A549 (cell line): ENCODE measurements at regions not wholly inside any gene's neighbourhood (a gene's known extent, or its start where the extent isn't known, plus 50 kb on each side); places are given as distances from the start of the nearest gene placed in this dataset.

Experiments used
- ATAC-seq, 2 experiments: fragments of 200-7000 bp in 1 of 2; fragments of >200 bp in 1 of 2; cut with Nextera tagmentation in 1 of 2; cut with Tn5 transposase in 1 of 2; 3 replicates each; pipeline versions ENCODE4 v1.8.0 to v1.9.1; 2018 to 2020; ENCODE audit warnings: mild to moderate bottlenecking in 1 of 2, moderate library complexity in 1 of 2
- CTCF ChIA-PET: fragments of 300-600 bp; sonication (Branson Sonifier 250); formaldehyde crosslinking; extraction: SDS; loops from one replicate; lab custom pipeline; 2021; ENCODE audit warnings: antibody characterized with exemption, inconsistent platforms; lab: Yijun Ruan, JAX
- POLR2A ChIA-PET: fragments of 350-600 bp; formaldehyde crosslinking; extraction: SDS; loops from one replicate; lab custom pipeline; 2021; ENCODE audit warnings: antibody characterized with exemption, inconsistent platforms; lab: Yijun Ruan, JAX
- DNase-seq, 2 experiments: peaks; one replicate each; pipeline versions ENCODE4 v3.0.0 to v3.0.0-alpha.2; 2011 to 2016; ENCODE audit warnings: low read depth in 1 of 2, low spot score in 1 of 2
- FAIRE-seq: peaks from 2 replicates; lab custom pipeline; 2011; peaks lifted over from hg19 to GRCh38; lab: Jason Lieb, UNC
- H3K27ac ChIP-seq, 2 experiments: fragments of >200 bp; sonication (Bioruptor Twin); formaldehyde crosslinking; 3 replicates each; pipeline ENCODE4 v1.5.1; 2016 to 2017
- H3K4me1 ChIP-seq: fragments of >200 bp; sonication (Bioruptor Twin); formaldehyde crosslinking; 3 replicates; pipeline ENCODE4 v1.6.1; 2016
- H3K4me2 ChIP-seq: fragments of >200 bp; sonication (Bioruptor Twin); formaldehyde crosslinking; 3 replicates; pipeline ENCODE4 v1.6.1; 2016
- H3K4me3 ChIP-seq: fragments of >200 bp; sonication (Bioruptor Twin); formaldehyde crosslinking; 3 replicates; pipeline ENCODE4 v1.5.1; 2016
- H3K9me3 ChIP-seq: fragments of >200 bp; sonication (Bioruptor Twin); formaldehyde crosslinking; 3 replicates; pipeline ENCODE4 v1.6.1; 2016
- EP300 ChIP-seq, 2 experiments: fragments of >200 bp; sonication (Bioruptor Twin); formaldehyde crosslinking; IDR thresholded peaks; 2 replicates in 1 of 2; 3 replicates in 1 of 2; pipeline ENCODE4 v1.6.1; 2016 to 2017
- ESRRA ChIP-seq: fragments of 150-350 bp; IDR thresholded peaks from 2 replicates; pipeline ENCODE4 v1.6.1; 2014; ENCODE audit warnings: mild to moderate bottlenecking, low read length, borderline replicate concordance
- FOSB ChIP-seq: fragments of 250-450 bp; sonication (Bioruptor Pico); IDR thresholded peaks from 2 replicates; pipeline ENCODE4 v1.5.0; 2020; ENCODE audit warnings: mild to moderate bottlenecking, moderate library complexity
- FOSL2 ChIP-seq, 2 experiments: fragments of 450-650 bp in 1 of 2; fragments of >200 bp in 1 of 2; sonication (Bioruptor Twin) in 1 of 2; formaldehyde crosslinking; IDR thresholded peaks; 2 replicates each; pipeline versions ENCODE4 v1.5.0 to v1.6.1; 2016 to 2020; ENCODE audit warnings: mild to moderate bottlenecking in 1 of 2, moderate library complexity in 1 of 2
- GATA3 ChIP-seq: IDR thresholded peaks from 2 replicates; pipeline ENCODE4 v1.6.1; 2012; ENCODE audit warnings: borderline replicate concordance
- HDAC2 ChIP-seq: fragments of 200-600 bp; sonication (generic); IDR thresholded peaks from 2 replicates; pipeline ENCODE4 v1.6.1; 2016
- HOXA7 ChIP-seq: fragments of 250-450 bp; sonication (Bioruptor Pico); IDR thresholded peaks from 2 replicates; pipeline ENCODE4 v1.5.0; 2020; ENCODE audit warnings: mild to moderate bottlenecking, moderate library complexity
- HOXB13 ChIP-seq: fragments of 250-450 bp; sonication (Bioruptor Pico); IDR thresholded peaks from 2 replicates; pipeline ENCODE4 v1.5.0; 2020; ENCODE audit warnings: low read depth, mild to moderate bottlenecking, moderate library complexity
- JUNB ChIP-seq: fragments of >200 bp; sonication (Bioruptor Twin); formaldehyde crosslinking; IDR thresholded peaks from 2 replicates; pipeline ENCODE4 v1.6.1; 2016
- KDM1A ChIP-seq: fragments of 200-600 bp; sonication (generic); IDR thresholded peaks from 2 replicates; pipeline ENCODE4 v1.6.1; 2016; ENCODE audit warnings: low read depth, mild to moderate bottlenecking
- MAFK ChIP-seq: fragments of 450-650 bp; IDR thresholded peaks from 2 replicates; pipeline ENCODE4 v1.6.1; 2014; ENCODE audit not compliant: partially characterized antibody
- NR3C1 ChIP-seq: fragments of >200 bp; sonication (Bioruptor Twin); formaldehyde crosslinking; IDR thresholded peaks from 3 replicates; pipeline ENCODE4 v1.6.1; 2017
- PHF8 ChIP-seq: fragments of 200-600 bp; sonication (generic); IDR thresholded peaks from 2 replicates; pipeline ENCODE4 v1.6.1; 2016; ENCODE audit warnings: low read depth, mild to moderate bottlenecking, antibody characterized with exemption, moderate library complexity, borderline replicate concordance
- POLR2A ChIP-seq: IDR thresholded peaks from 2 replicates; pipeline ENCODE4 v1.6.1; 2012; ENCODE audit warnings: mild to moderate bottlenecking, low read length
- RAD21 ChIP-seq, 2 experiments: fragments of >200 bp in 1 of 2; sonication (Bioruptor Twin) in 1 of 2; formaldehyde crosslinking in 1 of 2; IDR thresholded peaks in 1 of 2; conservative IDR thresholded peaks in 1 of 2; 2 replicates in 1 of 2; 3 replicates in 1 of 2; pipeline ENCODE4 v1.6.1; 2012 to 2018; ENCODE audit warnings: inconsistent platforms in 1 of 2
- RFX5 ChIP-seq: fragments of 450-650 bp; IDR thresholded peaks from 2 replicates; pipeline ENCODE4 v1.7.1; 2014; ENCODE audit warnings: antibody characterized with exemption, mild to moderate bottlenecking, moderate library complexity
- SREBF2 ChIP-seq: fragments of 450-650 bp; IDR thresholded peaks from 2 replicates; pipeline ENCODE4 v1.6.1; 2014; ENCODE audit warnings: mild to moderate bottlenecking, moderate library complexity
- ZFP36 ChIP-seq: fragments of 450-650 bp; IDR thresholded peaks from 2 replicates; pipeline ENCODE4 v1.6.1; 2014; ENCODE audit warnings: borderline replicate concordance; ENCODE audit not compliant: partially characterized antibody
- ZSCAN20 ChIP-seq: fragments of 250-450 bp; sonication (Bioruptor Pico); IDR thresholded peaks from 2 replicates; pipeline ENCODE4 v1.8.0; 2022; ENCODE audit warnings: mild to moderate bottlenecking, moderate library complexity
- WGBS: methylation state at CpG from one replicate; pipeline ENCODE4 v1.1.6; 2017; ENCODE audit errors: missing lambda C conversion rate; 5-methylcytosine and 5-hydroxymethylcytosine counted together
- TF ChIP-seq, protein P1 (sequence below): fragments of >200 bp; sonication (Bioruptor Twin); formaldehyde crosslinking; IDR thresholded peaks from 3 replicates; pipeline ENCODE4 v1.5.1; 2016
- TF ChIP-seq, protein P2 (sequence below): fragments of 250-450 bp; sonication (Bioruptor Pico); IDR thresholded peaks from 2 replicates; pipeline ENCODE4 v1.5.0; 2021; ENCODE audit warnings: mild to moderate bottlenecking, moderate library complexity, borderline replicate concordance
- TF ChIP-seq, protein P3 (sequence below): fragments of 250-450 bp; sonication (Bioruptor Pico); IDR thresholded peaks from 2 replicates; pipeline ENCODE4 v1.5.0; 2020; ENCODE audit warnings: low read depth, mild to moderate bottlenecking, moderate library complexity

DNA sequence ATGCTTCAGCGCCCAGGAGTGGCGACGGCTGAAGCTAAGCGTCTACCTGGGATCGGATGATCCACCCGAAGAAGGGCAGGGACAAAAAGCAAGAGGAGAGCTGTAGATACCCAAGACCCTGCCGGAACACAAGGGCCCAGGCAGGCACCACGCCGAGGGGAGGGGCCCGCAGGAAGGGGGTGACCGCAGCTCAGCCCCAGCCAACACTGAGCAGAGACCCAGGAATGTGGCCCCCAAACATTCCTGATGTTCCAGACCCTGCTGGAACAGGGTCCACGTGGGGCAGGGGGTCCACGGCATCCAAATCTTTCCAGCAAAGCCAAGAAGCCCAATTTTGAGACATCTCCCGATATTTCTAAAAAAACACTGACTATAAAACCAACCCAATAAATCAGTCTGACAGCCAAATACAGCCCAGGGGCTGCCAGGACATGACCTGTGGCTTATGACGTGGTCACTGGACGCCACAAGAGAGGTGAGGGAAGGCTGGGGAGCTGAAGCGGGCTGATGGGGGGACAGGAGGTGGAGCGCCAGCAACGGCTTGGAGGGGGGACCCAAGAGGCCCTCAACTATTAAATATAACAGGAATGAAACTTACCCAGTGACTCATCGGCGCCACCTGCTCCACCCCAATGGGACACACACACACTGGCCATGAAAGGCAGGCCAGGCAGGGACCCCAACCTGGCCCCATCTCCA, 58.9 kb downstream of the NCOR2 start:
- DNase-seq: no peak
- no peaks in the 10 kb centered on the region for H3K9me3 ChIP-seq
- ATAC-seq: peak; percentile 12 to 24; a peak in 3 of 6 replicates
- peak overlapping the region in 1 of 2 experiments; percentile 55; a peak in 2 of 6 replicates for H3K27ac ChIP-seq
- POLR2A ChIA-PET: no interaction called here
- 86% methylated on average over 21 of the region's 21 CpGs for WGBS
- H3K4me2 ChIP-seq: no peak overlapping the region
- FAIRE-seq: no peak
- no peak for TF ChIP-seq JUNB
- TF ChIP-seq RAD21 (conservative IDR thresholded peaks at IDR 0.05 in 1 of 2, IDR thresholded peaks at IDR 0.05 in 1 of 2): peak; percentile 14 to 29; a peak in 1 of 5 replicates
- TF ChIP-seq, protein P1, sequence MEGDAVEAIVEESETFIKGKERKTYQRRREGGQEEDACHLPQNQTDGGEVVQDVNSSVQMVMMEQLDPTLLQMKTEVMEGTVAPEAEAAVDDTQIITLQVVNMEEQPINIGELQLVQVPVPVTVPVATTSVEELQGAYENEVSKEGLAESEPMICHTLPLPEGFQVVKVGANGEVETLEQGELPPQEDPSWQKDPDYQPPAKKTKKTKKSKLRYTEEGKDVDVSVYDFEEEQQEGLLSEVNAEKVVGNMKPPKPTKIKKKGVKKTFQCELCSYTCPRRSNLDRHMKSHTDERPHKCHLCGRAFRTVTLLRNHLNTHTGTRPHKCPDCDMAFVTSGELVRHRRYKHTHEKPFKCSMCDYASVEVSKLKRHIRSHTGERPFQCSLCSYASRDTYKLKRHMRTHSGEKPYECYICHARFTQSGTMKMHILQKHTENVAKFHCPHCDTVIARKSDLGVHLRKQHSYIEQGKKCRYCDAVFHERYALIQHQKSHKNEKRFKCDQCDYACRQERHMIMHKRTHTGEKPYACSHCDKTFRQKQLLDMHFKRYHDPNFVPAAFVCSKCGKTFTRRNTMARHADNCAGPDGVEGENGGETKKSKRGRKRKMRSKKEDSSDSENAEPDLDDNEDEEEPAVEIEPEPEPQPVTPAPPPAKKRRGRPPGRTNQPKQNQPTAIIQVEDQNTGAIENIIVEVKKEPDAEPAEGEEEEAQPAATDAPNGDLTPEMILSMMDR: peak; percentile 36; the same call in 2 of the 3 replicates
- no peak for TF ChIP-seq FOSL2 (IDR thresholded peaks at IDR 0.05)
- TF ChIP-seq FOSL2 (CRISPR knock-in tag; IDR thresholded peaks at IDR 0.05): peak; percentile 31; the same call in 1 of the 2 replicates
- TF ChIP-seq, all 56 proteins: peak for 3
- peaks cover 38% of the 10 kb centered on the region for H3K4me1 ChIP-seq
- CTCF ChIA-PET: interaction anchor here (0.8 to 3.8 kb wide), 8 partner anchors 11 to 258 kb away, joined by 3 to 13 read pairs (median 3); no protein-coding TSS in a partner anchor
- no peak overlapping the region for H3K4me3 ChIP-seq

DNA sequence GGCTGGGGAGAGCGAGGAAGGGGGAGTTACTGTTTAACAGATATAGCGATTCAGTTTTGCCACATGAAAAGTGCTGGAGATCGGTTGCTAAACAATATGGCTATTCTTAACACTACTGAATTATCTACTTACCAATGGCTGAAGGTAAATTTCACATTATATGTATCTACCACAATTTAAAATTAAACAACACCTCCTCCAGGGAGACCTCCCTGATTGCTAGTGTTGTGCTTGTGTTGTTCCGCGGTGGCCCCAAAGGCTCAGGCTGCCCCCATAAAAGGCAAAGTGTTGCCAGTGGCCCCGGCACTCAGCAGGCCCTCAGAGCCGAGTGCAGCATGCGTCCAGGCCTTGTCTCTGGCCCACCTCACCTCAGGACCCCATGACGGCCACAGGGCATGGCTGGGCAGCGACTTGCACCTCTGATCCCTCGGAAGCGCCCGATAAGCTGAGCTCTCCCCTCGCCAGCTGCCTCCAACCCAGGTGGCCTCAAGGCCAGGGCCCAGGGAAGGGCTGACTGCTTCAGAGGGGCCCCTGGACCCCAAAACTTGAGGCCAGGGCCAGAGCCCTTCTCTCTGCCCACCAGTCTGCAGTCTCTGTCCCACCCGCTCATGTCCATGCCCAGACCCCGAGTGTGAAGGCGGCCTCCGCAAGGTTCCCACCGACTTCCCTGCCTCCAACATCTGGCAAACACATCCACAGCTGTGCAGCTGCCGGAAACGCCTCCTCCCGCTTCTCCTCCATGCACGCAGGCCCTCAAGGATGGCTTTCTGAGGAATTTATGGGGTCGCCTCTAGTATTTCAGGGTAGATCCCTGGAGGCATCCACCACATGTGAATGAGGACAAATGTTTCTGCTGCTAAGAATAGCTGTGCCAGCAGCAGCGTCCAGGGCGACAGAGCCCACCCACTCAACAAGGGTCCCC, 60.0 kb downstream of the NCOR2 start:
- H3K4me2 ChIP-seq: no peak overlapping the region

DNA sequence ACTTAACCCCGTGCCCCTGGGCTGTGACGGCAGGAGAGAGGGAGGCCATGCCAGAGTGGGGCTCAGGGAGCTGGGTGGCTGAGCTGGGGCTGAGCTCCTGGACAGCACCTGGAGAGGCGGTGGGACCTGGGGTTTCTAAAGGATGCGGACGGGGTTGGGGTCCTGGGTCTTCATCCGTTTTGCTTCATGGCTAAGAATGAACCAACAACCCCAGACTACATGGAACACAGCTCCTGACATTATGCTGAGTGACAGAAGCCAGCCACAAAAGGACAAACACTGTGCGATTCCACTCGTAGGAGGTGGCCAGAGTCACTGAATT, 60.6 kb downstream of the NCOR2 start:
- Histone ChIP-seq H3K4me3 (no peak overlapping the region), H3K4me2 (no peak overlapping the region), H3K27ac (peak overlapping the region in 1 of 2 experiments; percentile 38; a peak in 2 of 6 replicates), H3K9me3 (no peaks in the 10 kb centered on the region), H3K4me1 (peaks cover 22% of the 10 kb centered on the region)
- no peak for ATAC-seq
- WGBS: 75% methylated on average over 8 of the region's 8 CpGs
- DNase-seq: no peak
- CTCF ChIA-PET: interaction anchor here (0.6 to 1.4 kb wide), 2 partner anchors 16 to 25 kb away, joined by 3 to 5 read pairs; no protein-coding TSS in a partner anchor
- POLR2A ChIA-PET: no interaction called here
- TF ChIP-seq HOXA7 (CRISPR knock-in tag) (no peak), RFX5 (no peak), ESRRA (no peak), MAFK (no peak), EP300 (IDR thresholded peaks at IDR 0.05) (no peak), NR3C1 (no peak), HDAC2 (no peak), POLR2A (no peak), HOXB13 (no peak), PHF8 (no peak), FOSB (CRISPR knock-in tag) (no peak), JUNB (no peak), ZFP36 (no peak), ZSCAN20 (CRISPR knock-in tag) (no peak), KDM1A (no peak), GATA3 (no peak), SREBF2 (no peak)
- TF ChIP-seq, protein P2, sequence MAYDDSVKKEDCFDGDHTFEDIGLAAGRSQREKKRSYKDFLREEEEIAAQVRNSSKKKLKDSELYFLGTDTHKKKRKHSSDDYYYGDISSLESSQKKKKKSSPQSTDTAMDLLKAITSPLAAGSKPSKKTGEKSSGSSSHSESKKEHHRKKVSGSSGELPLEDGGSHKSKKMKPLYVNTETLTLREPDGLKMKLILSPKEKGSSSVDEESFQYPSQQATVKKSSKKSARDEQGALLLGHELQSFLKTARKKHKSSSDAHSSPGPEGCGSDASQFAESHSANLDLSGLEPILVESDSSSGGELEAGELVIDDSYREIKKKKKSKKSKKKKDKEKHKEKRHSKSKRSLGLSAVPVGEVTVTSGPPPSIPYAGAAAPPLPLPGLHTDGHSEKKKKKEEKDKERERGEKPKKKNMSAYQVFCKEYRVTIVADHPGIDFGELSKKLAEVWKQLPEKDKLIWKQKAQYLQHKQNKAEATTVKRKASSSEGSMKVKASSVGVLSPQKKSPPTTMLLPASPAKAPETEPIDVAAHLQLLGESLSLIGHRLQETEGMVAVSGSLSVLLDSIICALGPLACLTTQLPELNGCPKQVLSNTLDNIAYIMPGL: no peak
- TF ChIP-seq, protein P3, sequence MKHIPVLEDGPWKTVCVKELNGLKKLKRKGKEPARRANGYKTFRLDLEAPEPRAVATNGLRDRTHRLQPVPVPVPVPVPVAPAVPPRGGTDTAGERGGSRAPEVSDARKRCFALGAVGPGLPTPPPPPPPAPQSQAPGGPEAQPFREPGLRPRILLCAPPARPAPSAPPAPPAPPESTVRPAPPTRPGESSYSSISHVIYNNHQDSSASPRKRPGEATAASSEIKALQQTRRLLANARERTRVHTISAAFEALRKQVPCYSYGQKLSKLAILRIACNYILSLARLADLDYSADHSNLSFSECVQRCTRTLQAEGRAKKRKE (CRISPR knock-in tag): no peak
- no peak for FAIRE-seq

More for the DNA sequence above, 60.0 kb downstream of the NCOR2 start:
- WGBS: 89% methylated on average over 20 of the region's 26 CpGs
- CTCF ChIA-PET: interaction anchor here (0.6 to 3.8 kb wide), 8 partner anchors 15 to 259 kb away, joined by 3 to 13 read pairs (median 4); no protein-coding TSS in a partner anchor
- H3K27ac ChIP-seq: no peak overlapping the region; a peak in 1 of 6 replicates
- peaks cover 27% of the 10 kb centered on the region for H3K4me1 ChIP-seq
- FAIRE-seq: no peak
- no peaks in the 10 kb centered on the region for H3K9me3 ChIP-seq
- POLR2A ChIA-PET: no interaction called here
- no peak for ATAC-seq
- no peak for DNase-seq
- TF ChIP-seq ZFP36: peak; percentile 96
- no peak for TF ChIP-seq KDM1A
- no peak overlapping the region for H3K4me3 ChIP-seq
